ENCODE measurements at regions not wholly inside any gene's neighbourhood (a gene's known extent, or its start where the extent isn't known, plus 50 kb on each side); places are given as distances from the start of the nearest gene placed in this dataset.
A peak's percentile ranks its signal among the peaks of the same experiment; 100 is the strongest.

- H3K79me2 ChIP-seq (ENCODE audit: control insufficient read depth, insufficient read depth, low read length, unreplicated experiment), result no peaks in the 10 kb centered on the region
- peak overlapping the region; percentile 70 for H2AFZ ChIP-seq (ENCODE audit: low read length, unreplicated experiment)
- H3K27me3 ChIP-seq (ENCODE audit: insufficient read depth, low read length), result no peaks in the 10 kb centered on the region
- H3K36me3 ChIP-seq (ENCODE audit: insufficient read depth, low read length), result no peaks in the 10 kb centered on the region
- peak overlapping the region; percentile 71 for H3K4me3 ChIP-seq (ENCODE audit: low read depth, low read length)
- 0 out of 2 replicates have a peak overlapping the region, but pooled peaks have one; percentile 22 for H3K27ac ChIP-seq (ENCODE audit: low read depth, low read length)
- H3K4me1 ChIP-seq (ENCODE audit: control insufficient read depth, insufficient read depth, low read length, unreplicated experiment), result peaks cover 7% of the 10 kb centered on the region
Observed at GRCh38 chr12:89019439-89020120, 332.7 kb downstream of the DUSP6 start.

- no peaks in the 10 kb centered on the region for H3K36me3 ChIP-seq (ENCODE audit: insufficient read depth, low read length)
- no peaks in the 10 kb centered on the region for H3K79me2 ChIP-seq (ENCODE audit: control insufficient read depth, insufficient read depth, low read length, unreplicated experiment)
- peak overlapping the region; percentile 82 for H2AFZ ChIP-seq (ENCODE audit: low read length, unreplicated experiment)
- no peaks in the 10 kb centered on the region for H3K27me3 ChIP-seq (ENCODE audit: insufficient read depth, low read length)
- no peak overlapping the region for H3K27ac ChIP-seq (ENCODE audit: low read depth, low read length)
- H3K4me3 ChIP-seq (ENCODE audit: low read depth, low read length), result peak overlapping the region; percentile 70
- H3K4me1 ChIP-seq (ENCODE audit: control insufficient read depth, insufficient read depth, low read length, unreplicated experiment), result peaks cover 7% of the 10 kb centered on the region
Observed at GRCh38 chr12:89016970-89017778, 335.1 kb downstream of the DUSP6 start.

GRCh38 chr12:89015419-89015818 is 336.9 kb downstream of the DUSP6 start:
- H3K79me2 ChIP-seq (ENCODE audit: control insufficient read depth, insufficient read depth, low read length, unreplicated experiment), result no peaks in the 10 kb centered on the region
- no peak overlapping the region for H3K27ac ChIP-seq (ENCODE audit: low read depth, low read length)
- peaks cover 7% of the 10 kb centered on the region for H3K4me1 ChIP-seq (ENCODE audit: control insufficient read depth, insufficient read depth, low read length, unreplicated experiment)
- no peak overlapping the region for H3K4me3 ChIP-seq (ENCODE audit: low read depth, low read length)
- H3K27me3 ChIP-seq (ENCODE audit: insufficient read depth, low read length), result no peaks in the 10 kb centered on the region
- no peaks in the 10 kb centered on the region for H3K36me3 ChIP-seq (ENCODE audit: insufficient read depth, low read length)
- no peak overlapping the region for H2AFZ ChIP-seq (ENCODE audit: low read length, unreplicated experiment)

GRCh38 chr12:88998421-88998820 is 353.9 kb downstream of the DUSP6 start:
- no peaks in the 10 kb centered on the region for H3K27me3 ChIP-seq (ENCODE audit: insufficient read depth, low read length)
- no peak overlapping the region for H3K4me3 ChIP-seq (ENCODE audit: low read depth, low read length)
- H3K36me3 ChIP-seq (ENCODE audit: insufficient read depth, low read length), result no peaks in the 10 kb centered on the region
- H3K27ac ChIP-seq (ENCODE audit: low read depth, low read length), result no peak overlapping the region
- H2AFZ ChIP-seq (ENCODE audit: low read length, unreplicated experiment), result no peak overlapping the region
- H3K4me1 ChIP-seq (ENCODE audit: control insufficient read depth, insufficient read depth, low read length, unreplicated experiment), result no peaks in the 10 kb centered on the region
- H3K79me2 ChIP-seq (ENCODE audit: control insufficient read depth, insufficient read depth, low read length, unreplicated experiment), result no peaks in the 10 kb centered on the region

- H3K4me3 ChIP-seq (ENCODE audit: low read depth, low read length), result no peak overlapping the region
- peak overlapping the region; percentile 25 for H2AFZ ChIP-seq (ENCODE audit: low read length, unreplicated experiment)
- H3K36me3 ChIP-seq (ENCODE audit: insufficient read depth, low read length), result no peaks in the 10 kb centered on the region
- no peaks in the 10 kb centered on the region for H3K27me3 ChIP-seq (ENCODE audit: insufficient read depth, low read length)
- no peaks in the 10 kb centered on the region for H3K79me2 ChIP-seq (ENCODE audit: control insufficient read depth, insufficient read depth, low read length, unreplicated experiment)
- no peak overlapping the region for H3K27ac ChIP-seq (ENCODE audit: low read depth, low read length)
- no peaks in the 10 kb centered on the region for H3K4me1 ChIP-seq (ENCODE audit: control insufficient read depth, insufficient read depth, low read length, unreplicated experiment)
Observed at GRCh38 chr12:88996200-88996788, 356.0 kb downstream of the DUSP6 start.

- Histone ChIP-seq H3K27ac (ENCODE audit: low read depth, low read length) (no peak overlapping the region), H3K4me1 (ENCODE audit: control insufficient read depth, insufficient read depth, low read length, unreplicated experiment) (no peaks in the 10 kb centered on the region), H3K27me3 (ENCODE audit: insufficient read depth, low read length) (no peaks in the 10 kb centered on the region), H3K79me2 (ENCODE audit: control insufficient read depth, insufficient read depth, low read length, unreplicated experiment) (no peaks in the 10 kb centered on the region), H2AFZ (ENCODE audit: low read length, unreplicated experiment) (no peak overlapping the region), H3K4me3 (ENCODE audit: low read depth, low read length) (no peak overlapping the region), H3K36me3 (ENCODE audit: insufficient read depth, low read length) (no peaks in the 10 kb centered on the region)
Observed at GRCh38 chr12:88994971-88995370, 357.3 kb downstream of the DUSP6 start.

GRCh38 chr12:88994537-88994936 is 357.8 kb downstream of the DUSP6 start:
- no peak overlapping the region for H2AFZ ChIP-seq (ENCODE audit: low read length, unreplicated experiment)
- H3K36me3 ChIP-seq (ENCODE audit: insufficient read depth, low read length), result no peaks in the 10 kb centered on the region
- H3K4me1 ChIP-seq (ENCODE audit: control insufficient read depth, insufficient read depth, low read length, unreplicated experiment), result no peaks in the 10 kb centered on the region
- no peak overlapping the region for H3K27ac ChIP-seq (ENCODE audit: low read depth, low read length)
- no peaks in the 10 kb centered on the region for H3K79me2 ChIP-seq (ENCODE audit: control insufficient read depth, insufficient read depth, low read length, unreplicated experiment)
- H3K27me3 ChIP-seq (ENCODE audit: insufficient read depth, low read length), result no peaks in the 10 kb centered on the region
- H3K4me3 ChIP-seq (ENCODE audit: low read depth, low read length), result no peak overlapping the region

- Histone ChIP-seq H3K27ac (ENCODE audit: low read depth, low read length) (no peak overlapping the region), H3K36me3 (ENCODE audit: insufficient read depth, low read length) (no peaks in the 10 kb centered on the region), H3K79me2 (ENCODE audit: control insufficient read depth, insufficient read depth, low read length, unreplicated experiment) (no peaks in the 10 kb centered on the region), H3K27me3 (ENCODE audit: insufficient read depth, low read length) (no peaks in the 10 kb centered on the region), H3K4me3 (ENCODE audit: low read depth, low read length) (no peak overlapping the region), H3K4me1 (ENCODE audit: control insufficient read depth, insufficient read depth, low read length, unreplicated experiment) (no peaks in the 10 kb centered on the region), H2AFZ (ENCODE audit: low read length, unreplicated experiment) (no peak overlapping the region)
Observed at GRCh38 chr12:88993651-88994050, 358.6 kb downstream of the DUSP6 start.

- Histone ChIP-seq H3K4me1 (ENCODE audit: control insufficient read depth, insufficient read depth, low read length, unreplicated experiment) (no peaks in the 10 kb centered on the region), H2AFZ (ENCODE audit: low read length, unreplicated experiment) (no peak overlapping the region), H3K36me3 (ENCODE audit: insufficient read depth, low read length) (no peaks in the 10 kb centered on the region), H3K27ac (ENCODE audit: low read depth, low read length) (no peak overlapping the region), H3K4me3 (ENCODE audit: low read depth, low read length) (no peak overlapping the region), H3K79me2 (ENCODE audit: control insufficient read depth, insufficient read depth, low read length, unreplicated experiment) (no peaks in the 10 kb centered on the region), H3K27me3 (ENCODE audit: insufficient read depth, low read length) (no peaks in the 10 kb centered on the region)
Observed at GRCh38 chr12:88986056-88986455, 366.2 kb downstream of the DUSP6 start.

- Histone ChIP-seq H3K4me3 (ENCODE audit: low read depth, low read length) (no peak overlapping the region), H3K4me1 (ENCODE audit: control insufficient read depth, insufficient read depth, low read length, unreplicated experiment) (no peaks in the 10 kb centered on the region), H3K79me2 (ENCODE audit: control insufficient read depth, insufficient read depth, low read length, unreplicated experiment) (no peaks in the 10 kb centered on the region), H2AFZ (ENCODE audit: low read length, unreplicated experiment) (no peak overlapping the region), H3K36me3 (ENCODE audit: insufficient read depth, low read length) (no peaks in the 10 kb centered on the region), H3K27me3 (ENCODE audit: insufficient read depth, low read length) (no peaks in the 10 kb centered on the region), H3K27ac (ENCODE audit: low read depth, low read length) (no peak overlapping the region)
Observed at GRCh38 chr12:88985631-88986030, 366.7 kb downstream of the DUSP6 start.
